ENCODE measurements at regions not wholly inside any gene's neighbourhood (a gene's known extent, or its start where the extent isn't known, plus 50 kb on each side); places are given as distances from the start of the nearest gene placed in this dataset.

DNA sequence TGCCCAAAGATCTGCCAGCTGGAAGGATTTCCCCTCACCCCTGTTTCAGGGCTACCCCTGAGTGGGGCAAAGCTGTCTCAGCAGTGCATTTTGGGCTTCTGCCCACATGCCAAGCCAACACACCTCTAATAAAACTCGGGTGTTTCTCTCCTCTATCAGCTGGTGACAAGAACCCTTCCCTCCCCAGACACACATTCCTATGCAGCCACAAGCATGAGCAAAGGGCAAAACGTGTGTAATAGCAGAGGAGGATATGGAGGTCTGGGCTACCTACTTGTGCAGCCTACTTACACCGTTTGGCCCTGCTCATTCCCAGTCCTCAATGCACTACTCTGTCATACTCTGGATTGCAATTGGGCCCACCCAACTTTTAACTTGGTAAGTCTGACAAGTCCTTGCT, 101.3 kb downstream of the IYD start (continued):
- TF ChIP-seq CHD7 (IDR thresholded peaks at IDR 0.05; ENCODE audit: insufficient replicate concordance, low read length) (no peak), SP2 (IDR thresholded peaks at IDR 0.05; ENCODE audit: low read length) (no peak), FOSL1 (IDR thresholded peaks at IDR 0.05; ENCODE audit: insufficient read depth, low read depth, low read length) (no peak), CTBP2 (IDR thresholded peaks at IDR 0.05; ENCODE audit: borderline replicate concordance, insufficient read depth, insufficient read length, low read length) (no peak), ZNF274 (IDR thresholded peaks at IDR 0.05; ENCODE audit: borderline replicate concordance, extremely low read depth, low read length) (no peak), TBP (IDR thresholded peaks at IDR 0.05; ENCODE audit: low read depth, low read length) (no peak), SIN3A (conservative IDR thresholded peaks at IDR 0.05 in 1 of 2, IDR thresholded peaks at IDR 0.05 in 1 of 2; ENCODE audit: low read depth in 1 of 2, low read length in 2 of 2) (no peak), POLR2A (IDR thresholded peaks at IDR 0.05; ENCODE audit: control extremely low read depth in 1 of 2, low read depth in 2 of 2, low read length in 2 of 2) (no peak), CHD1 (IDR thresholded peaks at IDR 0.05; ENCODE audit: low read depth, low read length) (no peak), SP4 (IDR thresholded peaks at IDR 0.05; ENCODE audit: low read length) (no peak)

All from H1 (cell line).